Activated T-cell treated with anti-CD3 and anti-CD28 coated beads, Interleukin-2, amount 50 U/mL, for 48 hours (primary cell): ENCODE measurements at regions not wholly inside any gene's neighbourhood (a gene's known extent, or its start where the extent isn't known, plus 50 kb on each side); places are given as distances from the start of the nearest gene placed in this dataset.

Experiments used
- DNase-seq, 2 experiments: peaks; one replicate each; pipeline ENCODE4 v3.0.0-alpha.2; 2020

- DNase-seq = no peak
Observed at GRCh38 chr7:7077945-7078344, 104.4 kb upstream of the C1GALT1 start.

- DNase-seq = no peak
Observed at GRCh38 chr7:7080802-7081201, 101.5 kb upstream of the C1GALT1 start.

GRCh38 chr7:7090460-7090859 is 91.9 kb upstream of the C1GALT1 start:
- no peak for DNase-seq

- DNase-seq = no peak
Observed at GRCh38 chr7:7098280-7098818, 84.0 kb upstream of the C1GALT1 start.

- DNase-seq = no peak
Observed at GRCh38 chr7:7099584-7100014, 82.7 kb upstream of the C1GALT1 start.

- DNase-seq = no peak
Observed at GRCh38 chr7:7100432-7100849, 81.9 kb upstream of the C1GALT1 start.

- no peak for DNase-seq
Observed at GRCh38 chr7:7102906-7103305, 79.4 kb upstream of the C1GALT1 start.

- no peak for DNase-seq
Observed at GRCh38 chr7:7103343-7104313, 78.7 kb upstream of the C1GALT1 start.

GRCh38 chr7:7104314-7104698 is 78.0 kb upstream of the C1GALT1 start:
- no peak for DNase-seq

GRCh38 chr7:7104971-7105370 is 77.4 kb upstream of the C1GALT1 start:
- no peak for DNase-seq

- no peak for DNase-seq
Observed at GRCh38 chr7:7105800-7106582, 76.4 kb upstream of the C1GALT1 start.

GRCh38 chr7:7108931-7109330 is 73.4 kb upstream of the C1GALT1 start:
- no peak for DNase-seq

- DNase-seq = no peak
Observed at GRCh38 chr7:7109934-7110333, 72.4 kb upstream of the C1GALT1 start.

- DNase-seq = no peak
Observed at GRCh38 chr7:7110706-7111105, 71.6 kb upstream of the C1GALT1 start.

- DNase-seq = no peak
Observed at GRCh38 chr7:7112868-7113267, 69.5 kb upstream of the C1GALT1 start.

- DNase-seq = no peak
Observed at GRCh38 chr7:7114575-7115291, 67.6 kb upstream of the C1GALT1 start.

GRCh38 chr7:7117935-7118586 is 64.3 kb upstream of the C1GALT1 start:
- no peak for DNase-seq

- no peak for DNase-seq
Observed at GRCh38 chr7:7118822-7119221, 63.5 kb upstream of the C1GALT1 start.

- no peak for DNase-seq
Observed at GRCh38 chr7:7119729-7120128, 62.6 kb upstream of the C1GALT1 start.

GRCh38 chr7:7122033-7122478 is 60.3 kb upstream of the C1GALT1 start:
- no peak for DNase-seq

GRCh38 chr7:7122701-7123281 is 59.6 kb upstream of the C1GALT1 start:
- no peak for DNase-seq

GRCh38 chr7:7125963-7126362 is 56.4 kb upstream of the C1GALT1 start:
- DNase-seq = no peak
